H1 (cell line): ENCODE measurements at regions not wholly inside any gene's neighbourhood (a gene's known extent, or its start where the extent isn't known, plus 50 kb on each side); places are given as distances from the start of the nearest gene placed in this dataset.

Experiments used
- ASH2L ChIP-seq: fragments of 200-600, 300-600 bp; sonication (generic); IDR thresholded peaks from one replicate; pipeline ENCODE4 v1.7.1; 2017; ENCODE audit warnings: low read length
- ATF2 ChIP-seq: IDR thresholded peaks from 2 replicates; pipeline ENCODE4 v1.6.1; 2012; ENCODE audit warnings: low read length, inconsistent platforms
- CBX8 ChIP-seq: fragments of 300-800, 300-1000 bp; sonication (generic); IDR thresholded peaks from 2 replicates; pipeline ENCODE4 v1.7.1; 2016; ENCODE audit warnings: low read depth, low read length, borderline replicate concordance
- EP300 ChIP-seq, 2 experiments: IDR thresholded peaks; 1 replicate in 1 of 2; 2 replicates in 1 of 2; pipeline ENCODE4 v1.6.1; 2011 to 2012; ENCODE audit warnings: low read depth in 2 of 2, low read length in 2 of 2, mild to moderate bottlenecking in 2 of 2, borderline replicate concordance in 1 of 2, inconsistent platforms in 1 of 2, moderate library complexity in 1 of 2
- SAP30 ChIP-seq: fragments of 300-600 bp; sonication (generic); IDR thresholded peaks from 2 replicates; pipeline ENCODE4 v1.7.1; 2012; ENCODE audit warnings: low read length, moderate library complexity, mild to moderate bottlenecking, inconsistent platforms; ENCODE audit not compliant: insufficient read depth, insufficient replicate concordance

- no peak for TF ChIP-seq EP300 (IDR thresholded peaks at IDR 0.05; ENCODE audit: borderline replicate concordance in 1 of 2, low read depth in 2 of 2, low read length in 2 of 2)
- TF ChIP-seq ATF2, result no peak
- no peak for TF ChIP-seq CBX8
- TF ChIP-seq ASH2L, result no peak
- no peak for TF ChIP-seq SAP30
- TF ChIP-seq, all 59 proteins: peak for 0
These were observed 77.2 kb downstream of the TSPAN17 start (continued) for GRCh38 chr5:176724472-176724871.
